HG02852 (cell line): ENCODE measurements at regions not wholly inside any gene's neighbourhood (a gene's known extent, or its start where the extent isn't known, plus 50 kb on each side); places are given as distances from the start of the nearest gene placed in this dataset.
"Not testable (repeated sequence)": the region's sequence is repeated elsewhere in the genome, so short reads cannot be mapped to it uniquely, and the experiment has no call there.

ENCODE experiments used
- ATAC-seq: cut with Tn5 transposase; IDR thresholded peaks from one replicate; pipeline ENCODE4 v1.9.1; 2021; ENCODE audit warnings: mild to moderate bottlenecking, moderate library complexity; ENCODE audit not compliant: unreplicated experiment

- ATAC-seq = not testable (repeated sequence)
Measured at GRCh38 chr4:9604031-9604892, 160.0 kb downstream of the DEFB131A start.

- ATAC-seq = not testable (repeated sequence)
Measured at GRCh38 chr4:9604893-9605190, 160.6 kb downstream of the DEFB131A start.

GRCh38 chr4:9608300-9608699 is 164.1 kb downstream of the DEFB131A start:
- no peak for ATAC-seq

- not testable (repeated sequence) for ATAC-seq
Measured at GRCh38 chr4:9610321-9610720, 166.1 kb downstream of the DEFB131A start.

GRCh38 chr4:9611101-9611500 is 166.9 kb downstream of the DEFB131A start:
- no peak for ATAC-seq

- ATAC-seq = not testable (repeated sequence)
Measured at GRCh38 chr4:9636411-9636810, 145.0 kb upstream of the DRD5 start.

- not testable (repeated sequence) for ATAC-seq
Measured at GRCh38 chr4:9659678-9660077, 121.8 kb upstream of the DRD5 start.

- not testable (repeated sequence) for ATAC-seq
Measured at GRCh38 chr4:9660955-9661354, 120.5 kb upstream of the DRD5 start.

GRCh38 chr4:9670725-9671124 is 110.7 kb upstream of the DRD5 start:
- ATAC-seq = not testable (repeated sequence)

GRCh38 chr4:9677357-9677756 is 104.1 kb upstream of the DRD5 start:
- not testable (repeated sequence) for ATAC-seq

- ATAC-seq = no peak
Measured at GRCh38 chr4:9679704-9680478, 101.5 kb upstream of the DRD5 start.

- ATAC-seq = not testable (repeated sequence)
Measured at GRCh38 chr4:9683174-9683573, 98.3 kb upstream of the DRD5 start.

GRCh38 chr4:9685016-9685415 is 96.4 kb upstream of the DRD5 start:
- ATAC-seq = not testable (repeated sequence)

- ATAC-seq = no peak
Measured at GRCh38 chr4:9685692-9686091, 95.7 kb upstream of the DRD5 start.

GRCh38 chr4:9690636-9691237 is 90.7 kb upstream of the DRD5 start:
- not testable (repeated sequence) for ATAC-seq

- peak; percentile 100 for ATAC-seq
Measured at GRCh38 chr4:9691238-9692065, 90.0 kb upstream of the DRD5 start.

GRCh38 chr4:9692791-9693491 is 88.5 kb upstream of the DRD5 start:
- ATAC-seq = not testable (repeated sequence)

- not testable (repeated sequence) for ATAC-seq
Measured at GRCh38 chr4:9694403-9694802, 87.0 kb upstream of the DRD5 start.

- not testable (repeated sequence) for ATAC-seq
Measured at GRCh38 chr4:9695994-9696393, 85.4 kb upstream of the DRD5 start.

GRCh38 chr4:9696561-9696960 is 84.9 kb upstream of the DRD5 start:
- ATAC-seq = not testable (repeated sequence)
